ENCODE measurements at regions not wholly inside any gene's neighbourhood (a gene's known extent, or its start where the extent isn't known, plus 50 kb on each side); places are given as distances from the start of the nearest gene placed in this dataset.

- TF ChIP-seq EP300 (IDR thresholded peaks at IDR 0.05; ENCODE audit: borderline replicate concordance) (no peak), CREB1 (IDR thresholded peaks at IDR 0.05; ENCODE audit: low read depth) (no peak), MAX (IDR thresholded peaks at IDR 0.05) (no peak), FOXM1 (IDR thresholded peaks at IDR 0.05; ENCODE audit: borderline replicate concordance, low read depth) (no peak), CEBPB (IDR thresholded peaks at IDR 0.05) (no peak)
Measured at GRCh38 chr3:186411994-186412393, 50.0 kb upstream of the DGKG start.
